IMR-90 (cell line): ENCODE measurements at regions not wholly inside any gene's neighbourhood (a gene's known extent, or its start where the extent isn't known, plus 50 kb on each side); places are given as distances from the start of the nearest gene placed in this dataset.

Experiments used
- ATAC-seq: fragments of 200-7000 bp; cut with Tn5 transposase; 2 replicates; pipeline ENCODE4 v1.9.1; 2020; ENCODE audit warnings: low read depth, mild to moderate bottlenecking, moderate library complexity
- BruUV-seq: library from RNA; stranded (reverse); fragments of 400-500 nt; replicated peaks from 2 replicates; lab custom pipeline; 2021; lab: Mats Ljungman, UMichigan
- CTCF ChIA-PET: fragments of 300-600 bp; formaldehyde crosslinking; extraction: SDS; loops from one replicate; lab custom pipeline; 2021; ENCODE audit warnings: antibody characterized with exemption; lab: Yijun Ruan, JAX
- POLR2A ChIA-PET: fragments of 300-600 bp; sonication (Branson Sonifier 250); formaldehyde crosslinking; loops from one replicate; lab custom pipeline; 2022; ENCODE audit warnings: antibody characterized with exemption; ENCODE audit not compliant: unreplicated experiment; lab: Charles Lee
- DNase-seq: peaks from one replicate; pipeline ENCODE4 v3.0.0; 2013
- H2AFZ ChIP-seq: replicated peaks from 2 replicates; pipeline ENCODE3; 2013; ENCODE audit warnings: low read length, mild to moderate bottlenecking; ENCODE audit not compliant: poor library complexity
- H2AK5ac ChIP-seq: 2 replicates; pipeline ENCODE4 v1.6.1; 2013; ENCODE audit warnings: low read depth, low read length, inconsistent platforms
- H2AK9ac ChIP-seq: replicated peaks from 2 replicates; pipeline ENCODE3; 2013; ENCODE audit warnings: mild to moderate bottlenecking, low read depth, low read length, moderate library complexity; ENCODE audit not compliant: poor library complexity
- H2BK120ac ChIP-seq: 2 replicates; pipeline ENCODE4 v1.6.1; 2013; ENCODE audit warnings: low read depth, low read length, inconsistent platforms
- H2BK15ac ChIP-seq: 3 replicates; pipeline ENCODE4 v1.6.1; 2013; ENCODE audit warnings: low read depth, low read length, inconsistent platforms
- H2BK20ac ChIP-seq: 2 replicates; pipeline ENCODE4 v1.6.1; 2013; ENCODE audit warnings: low read depth, mild to moderate bottlenecking, inconsistent platforms, low read length, moderate library complexity
- H2BK5ac ChIP-seq: 2 replicates; pipeline ENCODE4 v1.6.1; 2013; ENCODE audit warnings: mild to moderate bottlenecking, low read depth, low read length, inconsistent platforms; ENCODE audit not compliant: poor library complexity, severe bottlenecking
- H3K14ac ChIP-seq: replicated peaks from 2 replicates; pipeline ENCODE4 v1.6.1; 2013; ENCODE audit warnings: low read depth, low read length, inconsistent platforms
- H3K18ac ChIP-seq: 2 replicates; pipeline ENCODE4 v1.6.1; 2013; ENCODE audit warnings: low read depth, low read length, control low read depth
- H3K23ac ChIP-seq: 2 replicates; pipeline ENCODE4 v1.6.1; 2013; ENCODE audit warnings: low read depth, low read length, inconsistent platforms
- H3K27ac ChIP-seq: 2 replicates; pipeline ENCODE4 v1.5.1; 2013; ENCODE audit warnings: mild to moderate bottlenecking, control low read depth, low read length; ENCODE audit not compliant: insufficient read depth
- H3K27me3 ChIP-seq: 2 replicates; pipeline ENCODE4 v1.6.1; 2013; ENCODE audit warnings: low read length; ENCODE audit not compliant: control insufficient read depth, insufficient read depth
- H3K36me3 ChIP-seq: 2 replicates; pipeline ENCODE4 v1.6.1; 2013; ENCODE audit warnings: low read length, mixed read lengths; ENCODE audit not compliant: control insufficient read depth, insufficient read depth
- H3K4ac ChIP-seq: 2 replicates; pipeline ENCODE4 v1.6.1; 2013; ENCODE audit warnings: low read depth, low read length, inconsistent platforms
- H3K4me1 ChIP-seq: 2 replicates; pipeline ENCODE4 v1.6.1; 2013; ENCODE audit warnings: low read length, mixed read lengths; ENCODE audit not compliant: control insufficient read depth, insufficient read depth
- H3K4me2 ChIP-seq: 2 replicates; pipeline ENCODE4 v1.6.1; 2013; ENCODE audit warnings: low read depth, mild to moderate bottlenecking, control low read depth, low read length, moderate library complexity
- H3K4me3 ChIP-seq: 2 replicates; pipeline ENCODE4 v1.5.1; 2013; ENCODE audit warnings: low read depth, mild to moderate bottlenecking, control low read depth, low read length, moderate library complexity; ENCODE audit not compliant: insufficient read depth
- H3K56ac ChIP-seq: 2 replicates; pipeline ENCODE4 v1.6.1; 2013; ENCODE audit warnings: low read length, inconsistent platforms; ENCODE audit not compliant: insufficient read depth; ENCODE audit errors: extremely low read depth
- H3K79me1 ChIP-seq, 2 experiments: 2 replicates each; pipeline ENCODE4 v1.6.1; 2013; ENCODE audit warnings: low read length in 2 of 2, inconsistent platforms in 1 of 2, low read depth in 1 of 2
- H3K9ac ChIP-seq: 2 replicates; pipeline ENCODE4 v1.6.1; 2013; ENCODE audit warnings: low read depth, low read length, control low read depth
- H3K9me1 ChIP-seq: 2 replicates; pipeline ENCODE4 v1.6.1; 2013; ENCODE audit warnings: low read length, inconsistent platforms; ENCODE audit not compliant: insufficient read depth
- H3K9me3 ChIP-seq: 2 replicates; pipeline ENCODE4 v1.6.1; 2013; ENCODE audit warnings: low read length; ENCODE audit not compliant: control insufficient read depth, insufficient read depth
- H4K20me1 ChIP-seq: 2 replicates; pipeline ENCODE4 v1.6.1; 2013; ENCODE audit warnings: low read length, inconsistent platforms; ENCODE audit not compliant: insufficient read depth
- H4K5ac ChIP-seq: 2 replicates; pipeline ENCODE4 v1.6.1; 2013; ENCODE audit warnings: mild to moderate bottlenecking, low read depth, low read length, control low read depth
- H4K8ac ChIP-seq, 2 experiments: 2 replicates each; pipeline ENCODE4 v1.6.1; 2013; ENCODE audit warnings: low read depth in 2 of 2, low read length in 2 of 2, control low read depth in 1 of 2, inconsistent platforms in 1 of 2
- H4K91ac ChIP-seq: 2 replicates; pipeline ENCODE4 v1.6.1; 2013; ENCODE audit warnings: low read depth, low read length, inconsistent platforms; ENCODE audit not compliant: insufficient read depth
- BHLHE40 ChIP-seq: fragments of 150-350 bp; IDR thresholded peaks from 2 replicates; pipeline ENCODE4 v1.6.1; 2016; ENCODE audit warnings: mild to moderate bottlenecking, low read depth, low read length
- CHD1 ChIP-seq: IDR thresholded peaks from 2 replicates; pipeline ENCODE4 v1.6.1; 2012; ENCODE audit warnings: low read depth, low read length, improper control_type of control experiment
- CTCF ChIP-seq: conservative IDR thresholded peaks from 2 replicates; pipeline ENCODE4 v1.5.1; 2012; ENCODE audit warnings: mild to moderate bottlenecking, low read depth, low read length, improper control_type of control experiment
- MAFK ChIP-seq: IDR thresholded peaks from 2 replicates; pipeline ENCODE4 v1.6.1; 2012; ENCODE audit warnings: low read depth, low read length, improper control_type of control experiment
- NFE2L2 ChIP-seq: fragments of 150-350 bp; IDR thresholded peaks from 2 replicates; pipeline ENCODE4 v1.6.1; 2016; ENCODE audit warnings: low read depth, mild to moderate bottlenecking, low read length
- RFX5 ChIP-seq: IDR thresholded peaks from 2 replicates; pipeline ENCODE4 v1.8.0; 2012; ENCODE audit warnings: low read depth, mild to moderate bottlenecking, low read length, moderate library complexity
- WGBS, 2 experiments: methylation state at CpG; one replicate each; pipeline versions ENCODE4 v1.1.5 to v1.1.7; 2013; ENCODE audit warnings: missing lambda C conversion rate in 2 of 2; ENCODE audit not compliant: insufficient read length in 1 of 2; ENCODE audit errors: extremely low coverage in 2 of 2; 5-methylcytosine and 5-hydroxymethylcytosine counted together
- dilution Hi-C: fragments of 300-500 bp; cut with HindIII; formaldehyde crosslinking; loops from one replicate; pipeline ENCODE4 v1.14.3; 2018; ENCODE audit warnings: low sequenced_read_pairs; ENCODE audit not compliant: unreplicated experiment
- in situ Hi-C: fragments of 300-500 bp; cut with MboI; formaldehyde crosslinking; loops from 3 replicates; pipeline ENCODE4 v1.14.3; 2019; ENCODE audit warnings: low sequenced_read_pairs, inconsistent platforms, mixed read lengths
- intact Hi-C: fragments of 100-400 bp; cut with micrococcal nuclease; formaldehyde crosslinking; loops from 2 replicates; pipeline ENCODE4 v1.10.0; 2022

- TF ChIP-seq NFE2L2 = no peak
- TF ChIP-seq BHLHE40 = no peak
- TF ChIP-seq RFX5 = no peak
- TF ChIP-seq MAFK = no peak
- no peak for TF ChIP-seq CTCF
- TF ChIP-seq CHD1 = no peak
- H3K4me3 ChIP-seq = no peak overlapping the region
- no peak overlapping the region for H2BK120ac ChIP-seq
- no peaks in the 10 kb centered on the region for H3K9me3 ChIP-seq
- H3K4me2 ChIP-seq = no peak overlapping the region
- intact Hi-C loops (no loop called here), dilution Hi-C loops (no loop called here), in situ Hi-C loops (no loop called here)
- no peak overlapping the region for H2AK5ac ChIP-seq
- CTCF ChIA-PET = interaction anchor here (0.9 kb wide), 1 partner anchor 12 kb away, joined by 5 read pairs; no protein-coding TSS in a partner anchor
- WGBS, 2 experiments = no CpG with 5 or more reads among the region's 4 CpGs
- no peak overlapping the region for H2BK20ac ChIP-seq
- H3K56ac ChIP-seq = no peak overlapping the region
- no peaks in the 10 kb centered on the region for H3K36me3 ChIP-seq
- H4K8ac ChIP-seq = no peak overlapping the region
- ATAC-seq (peak; percentile 63), DNase-seq (no peak)
- H3K23ac ChIP-seq = no peak overlapping the region
- no peaks in the 10 kb centered on the region for H3K79me1 ChIP-seq
- no peak overlapping the region for H3K27ac ChIP-seq
- BruUV-seq = no TSS peak
- H3K9ac ChIP-seq = no peak overlapping the region
- H3K14ac ChIP-seq = no peak overlapping the region
- POLR2A ChIA-PET = no interaction called here
- no peak overlapping the region for H2BK15ac ChIP-seq
- H2BK5ac ChIP-seq = no peak overlapping the region
- H2AK9ac ChIP-seq = no peak overlapping the region
- H3K9me1 ChIP-seq = no peaks in the 10 kb centered on the region
- no peak overlapping the region for H4K91ac ChIP-seq
- no peak overlapping the region for H4K5ac ChIP-seq
- no peak overlapping the region for H3K4ac ChIP-seq
- peaks cover 9% of the 10 kb centered on the region; the same call in 1 of the 2 replicates for H3K27me3 ChIP-seq
- H4K20me1 ChIP-seq = no peaks in the 10 kb centered on the region
- no peaks in the 10 kb centered on the region for H3K4me1 ChIP-seq
- no peak overlapping the region for H3K18ac ChIP-seq
- no peak overlapping the region for H2AFZ ChIP-seq
These were observed 80.4 kb upstream of the BMPER start for GRCh38 chr7:33824911-33825459.
